Left kidney (tissue), 1 donor: ENCODE measurements at regions not wholly inside any gene's neighbourhood (a gene's known extent, or its start where the extent isn't known, plus 50 kb on each side); places are given as distances from the start of the nearest gene placed in this dataset.

Experiments
- DNase-seq: peaks from one replicate; pipeline ENCODE4 v3.0.0-alpha.2; 2013

DNA sequence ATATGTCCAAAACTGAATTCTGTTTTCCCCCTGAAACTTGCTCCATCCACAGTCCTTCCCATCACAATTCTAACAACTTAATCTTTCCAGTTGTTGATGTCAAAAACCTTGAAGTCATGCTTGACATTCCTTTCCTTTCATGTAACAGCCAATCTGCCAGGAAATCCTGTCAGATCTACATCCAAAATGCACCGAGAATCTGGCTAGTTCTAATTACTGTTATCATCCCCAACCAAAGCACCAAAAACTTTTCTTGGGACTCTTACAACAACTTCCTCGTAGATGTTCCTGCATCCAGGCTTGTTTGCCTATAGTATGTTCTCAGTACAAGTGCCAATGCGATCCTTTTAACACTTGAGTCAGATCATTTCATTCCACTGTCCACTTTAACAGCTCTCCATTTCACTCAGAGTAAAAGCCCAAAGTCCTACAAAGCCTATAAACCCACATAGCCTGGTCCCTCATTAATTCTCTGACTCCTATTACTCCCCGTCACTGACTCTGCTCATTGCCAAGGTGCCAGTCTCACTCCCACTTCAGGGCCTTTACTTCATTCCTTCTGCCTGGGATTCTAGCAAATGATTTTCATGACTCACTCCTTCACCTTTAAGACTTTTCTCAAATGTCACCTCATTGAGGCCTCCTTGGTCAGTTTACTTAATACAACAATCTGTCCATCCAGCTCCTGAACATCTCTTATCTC is 493.2 kb upstream of the NFIA start:
- no peak for DNase-seq

DNA sequence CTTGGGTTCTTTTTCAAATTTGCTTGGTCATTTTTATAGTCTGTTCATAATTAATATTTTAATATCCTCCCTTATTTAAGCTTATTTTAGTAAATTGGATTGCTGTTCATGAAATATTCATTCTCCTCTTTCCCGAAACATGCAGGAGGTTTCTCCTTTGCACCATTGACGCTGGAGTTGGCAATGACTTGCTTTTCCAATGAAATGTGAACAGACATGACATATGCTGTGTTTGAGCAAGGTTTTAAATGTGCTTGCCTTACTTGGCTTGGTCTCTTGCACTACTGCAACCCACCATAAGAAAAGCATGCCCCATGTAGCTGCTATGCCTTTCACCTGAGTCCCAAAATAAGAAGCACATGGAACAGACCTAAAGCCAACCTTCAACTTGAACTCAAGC is 498.0 kb upstream of the NFIA start:
- DNase-seq: no peak

DNA sequence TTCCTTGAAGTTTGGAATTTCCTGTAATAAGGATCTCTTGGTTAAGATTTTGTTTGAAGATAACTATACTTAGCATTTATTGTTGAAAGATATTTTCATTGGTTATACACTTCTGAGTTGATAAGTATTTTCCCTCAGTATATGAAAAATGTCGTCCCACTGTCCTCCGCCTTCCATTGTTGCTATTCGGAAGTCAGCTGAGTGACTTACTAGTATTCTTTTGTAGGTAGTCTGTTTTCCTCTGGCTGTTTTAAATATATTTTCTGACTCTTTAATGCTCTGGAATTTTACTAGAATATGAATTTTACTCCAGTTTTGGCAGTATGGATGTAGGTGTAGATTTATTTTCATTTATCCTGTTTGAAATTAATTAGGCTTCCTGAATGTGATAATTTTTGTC is 498.7 kb upstream of the NFIA start:
- DNase-seq: no peak

DNA sequence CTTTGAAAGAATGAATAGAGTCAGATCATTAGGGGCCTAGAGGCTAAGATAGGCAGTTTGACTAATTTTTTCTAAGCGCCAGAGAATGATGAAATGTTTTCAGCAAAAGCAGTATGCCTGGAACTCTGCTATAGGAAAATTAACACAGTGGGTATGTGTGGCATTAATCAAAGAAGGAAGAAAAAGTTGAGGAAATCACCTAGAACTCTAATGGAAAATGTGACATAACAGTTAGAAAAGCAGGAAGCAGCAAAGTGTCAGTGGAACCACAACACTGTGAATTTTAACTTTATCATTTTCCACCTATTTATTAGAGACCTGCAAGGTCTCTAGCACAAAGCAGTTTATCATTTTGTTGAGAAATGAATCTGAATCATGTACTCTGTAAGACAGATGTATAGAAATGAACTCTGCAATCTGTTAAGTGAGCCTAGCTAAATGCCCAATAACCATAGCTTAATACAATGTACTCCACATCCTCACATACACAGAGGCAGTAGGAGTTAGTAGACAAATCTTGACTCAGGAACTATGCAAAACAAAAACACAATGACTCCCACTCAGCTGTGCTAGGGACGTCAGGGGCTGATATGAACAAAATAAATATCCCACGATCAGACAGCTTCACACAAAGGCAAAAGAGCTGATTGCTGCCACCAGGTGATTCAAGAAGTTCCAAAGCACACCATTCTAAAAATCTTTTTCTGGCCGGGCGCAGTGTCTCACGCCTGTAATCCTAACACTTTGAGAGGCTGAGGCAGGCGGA is 500.7 kb upstream of the NFIA start:
- DNase-seq: no peak

DNA sequence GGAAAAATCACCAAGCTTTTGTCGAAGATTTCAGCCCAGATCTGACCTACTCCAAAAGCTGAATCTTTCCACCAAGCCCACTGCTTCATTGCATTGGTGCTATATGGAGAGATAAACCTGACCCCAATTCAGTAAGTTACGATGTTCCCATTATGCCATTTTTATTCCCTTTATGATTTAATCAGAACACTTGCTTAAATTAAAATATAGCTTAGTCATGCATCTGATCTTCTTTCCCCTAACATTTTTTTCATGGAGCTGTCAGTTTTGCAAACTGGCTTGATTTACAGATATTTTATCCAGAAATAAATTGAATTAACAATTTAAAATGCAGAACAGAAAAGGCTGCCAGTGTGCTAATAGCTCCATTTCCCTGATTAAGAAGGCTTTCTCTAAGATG is 503.5 kb upstream of the C1orf87 start:
- no peak for DNase-seq

DNA sequence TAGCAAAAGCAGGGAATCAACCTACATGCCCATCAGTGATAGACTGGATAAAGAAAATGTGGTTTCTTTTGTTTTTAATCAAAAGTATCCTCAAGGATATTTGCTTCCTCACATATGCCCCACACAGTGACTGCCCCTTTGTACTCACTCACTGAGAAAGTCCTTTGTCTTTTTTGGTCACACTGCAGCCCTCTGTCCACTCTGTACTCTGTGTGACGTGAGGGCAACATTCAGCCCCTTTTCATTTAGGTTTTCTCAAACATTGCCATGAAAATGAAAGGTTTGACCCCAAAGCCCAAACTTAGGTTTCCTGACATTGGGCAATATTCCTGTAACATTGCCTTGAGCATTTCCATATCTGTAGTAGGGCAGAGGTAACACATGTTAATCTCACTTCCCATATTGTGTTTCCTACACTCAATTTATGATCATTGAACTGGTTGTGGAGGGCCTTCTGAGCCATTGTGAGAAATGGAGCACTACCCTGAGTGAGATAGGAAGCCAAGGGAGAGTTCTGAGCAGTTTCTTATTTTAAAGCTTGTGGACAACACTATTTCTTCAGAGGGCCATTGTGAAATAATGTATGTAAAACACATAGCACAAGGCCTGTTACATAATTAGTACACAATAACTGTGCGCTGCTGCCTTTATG is 501.9 kb upstream of the C1orf87 start:
- no peak for DNase-seq

DNA sequence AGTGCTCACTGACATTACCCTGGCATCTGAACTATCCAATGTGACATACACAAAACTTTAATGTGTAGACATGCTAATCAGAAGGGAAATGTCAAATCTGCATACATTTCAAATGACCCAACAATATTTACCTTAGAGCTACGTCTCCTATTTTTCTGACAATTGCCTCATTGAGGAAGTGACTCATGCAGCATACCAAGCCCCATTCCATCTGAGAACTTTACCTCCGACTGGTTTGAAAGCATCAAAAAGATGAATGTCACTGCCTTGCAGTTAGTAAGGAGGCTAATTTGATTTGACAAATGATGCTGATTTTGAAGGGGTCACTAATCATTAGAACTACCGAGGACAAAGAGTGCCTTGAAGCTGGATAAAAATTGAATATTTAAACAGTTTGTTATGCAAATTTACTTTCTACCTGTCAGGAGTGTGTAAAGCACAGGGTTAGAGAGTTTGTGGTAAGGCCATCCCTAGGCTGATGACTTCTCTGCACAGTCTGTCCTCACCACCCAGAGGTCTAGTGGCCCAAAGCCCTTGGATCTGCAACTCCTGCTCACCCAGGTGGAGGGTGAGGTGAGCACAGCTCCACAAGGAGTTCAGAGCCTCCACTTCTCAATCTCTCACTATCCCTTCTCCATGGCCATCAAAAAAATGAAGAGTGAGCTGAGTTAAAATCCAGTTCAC is 500.3 kb upstream of the C1orf87 start:
- DNase-seq: no peak

DNA sequence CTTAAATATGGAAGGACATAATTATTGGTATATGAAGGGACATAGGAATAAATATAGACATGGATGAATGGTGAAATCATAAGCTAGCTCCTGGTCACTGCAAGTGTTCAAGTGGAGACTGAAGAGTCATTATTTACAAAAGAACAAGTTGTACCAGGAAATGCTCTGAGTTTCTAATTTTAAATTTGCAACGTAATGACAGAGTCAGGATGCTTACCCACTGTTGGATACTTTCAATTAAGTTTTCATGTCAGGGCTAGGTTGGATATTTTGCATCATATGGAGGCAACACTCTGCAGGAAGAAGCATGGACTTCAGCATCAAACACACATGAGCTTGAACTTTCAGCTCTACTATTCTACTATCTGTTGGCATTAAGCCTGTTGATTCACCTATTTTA is 499.6 kb upstream of the C1orf87 start:
- no peak for DNase-seq

DNA sequence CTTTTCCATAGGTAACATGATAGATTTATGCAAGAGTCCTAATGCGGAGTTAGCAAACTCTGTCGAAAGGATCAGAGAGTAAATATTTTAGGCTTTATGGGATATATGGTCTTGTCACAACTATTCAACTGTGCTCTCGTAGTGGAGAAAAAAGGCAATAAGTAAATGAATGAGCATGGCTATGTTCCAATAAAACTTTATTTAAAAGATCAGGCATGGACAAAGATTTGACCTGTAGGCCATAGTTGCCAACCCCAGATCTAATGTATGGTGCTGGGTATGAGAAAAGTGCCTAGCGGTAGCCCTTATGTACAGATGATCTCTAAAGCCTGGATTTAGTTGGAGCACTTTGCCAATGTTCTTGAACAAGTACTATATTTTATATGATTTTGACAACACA is 498.8 kb upstream of the C1orf87 start:
- no peak for DNase-seq

DNA sequence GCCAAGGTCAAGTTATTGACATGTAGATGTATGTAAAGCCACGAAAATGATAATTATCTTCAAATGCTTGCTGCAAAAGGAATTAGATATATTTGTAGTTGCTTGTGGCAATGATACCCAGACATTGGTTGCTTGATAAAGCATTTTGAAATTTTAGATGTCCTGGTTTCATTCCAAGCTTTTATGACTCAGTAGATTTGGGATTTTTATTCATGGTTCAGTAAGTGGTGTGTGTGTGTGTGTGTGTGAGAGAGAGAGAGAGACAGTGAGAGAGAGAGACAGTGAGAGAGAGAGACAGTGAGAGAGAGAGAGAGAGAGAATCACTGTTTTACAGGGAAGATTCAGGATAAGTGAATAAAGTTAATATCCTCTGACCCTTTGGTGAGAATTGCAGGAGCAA is 498.2 kb upstream of the C1orf87 start:
- DNase-seq: no peak

DNA sequence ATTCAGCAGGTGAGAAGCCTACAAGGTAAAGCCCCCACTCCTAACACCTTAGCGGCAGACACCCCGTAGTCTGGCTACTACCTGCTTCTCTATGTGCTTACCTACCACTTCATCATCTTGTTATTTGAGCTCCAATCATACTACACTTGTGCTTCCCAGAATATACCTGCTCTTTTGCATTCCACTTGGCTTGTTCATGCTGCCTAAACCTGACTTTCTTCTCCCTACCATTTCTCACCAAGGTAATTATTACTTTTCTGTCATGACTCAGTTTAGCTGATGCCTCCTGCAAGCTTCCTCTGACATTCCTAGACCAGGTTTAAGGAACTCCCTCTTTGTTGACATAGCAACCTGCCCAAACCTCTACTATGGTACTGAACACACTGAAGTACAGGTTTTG is 495.6 kb upstream of the C1orf87 start:
- DNase-seq: no peak

DNA sequence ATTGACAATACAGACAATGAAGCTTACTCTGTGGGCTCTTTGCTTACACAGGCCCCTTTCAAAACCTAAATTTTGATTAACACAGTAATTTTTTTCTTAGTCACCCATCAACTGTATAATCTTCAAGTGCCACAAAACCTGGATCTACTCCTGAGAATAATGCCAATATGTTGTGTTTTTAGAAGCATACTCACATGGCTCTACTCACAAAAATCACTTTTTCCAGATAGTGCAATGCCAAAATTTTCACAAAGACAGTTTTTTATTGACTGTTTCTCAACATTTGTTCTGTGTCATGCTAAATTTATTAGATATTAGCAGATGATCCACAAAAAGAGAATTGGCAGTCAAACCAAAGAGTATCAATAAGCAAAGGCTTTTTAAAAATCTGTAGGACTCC is 493.7 kb upstream of the C1orf87 start:
- no peak for DNase-seq

DNA sequence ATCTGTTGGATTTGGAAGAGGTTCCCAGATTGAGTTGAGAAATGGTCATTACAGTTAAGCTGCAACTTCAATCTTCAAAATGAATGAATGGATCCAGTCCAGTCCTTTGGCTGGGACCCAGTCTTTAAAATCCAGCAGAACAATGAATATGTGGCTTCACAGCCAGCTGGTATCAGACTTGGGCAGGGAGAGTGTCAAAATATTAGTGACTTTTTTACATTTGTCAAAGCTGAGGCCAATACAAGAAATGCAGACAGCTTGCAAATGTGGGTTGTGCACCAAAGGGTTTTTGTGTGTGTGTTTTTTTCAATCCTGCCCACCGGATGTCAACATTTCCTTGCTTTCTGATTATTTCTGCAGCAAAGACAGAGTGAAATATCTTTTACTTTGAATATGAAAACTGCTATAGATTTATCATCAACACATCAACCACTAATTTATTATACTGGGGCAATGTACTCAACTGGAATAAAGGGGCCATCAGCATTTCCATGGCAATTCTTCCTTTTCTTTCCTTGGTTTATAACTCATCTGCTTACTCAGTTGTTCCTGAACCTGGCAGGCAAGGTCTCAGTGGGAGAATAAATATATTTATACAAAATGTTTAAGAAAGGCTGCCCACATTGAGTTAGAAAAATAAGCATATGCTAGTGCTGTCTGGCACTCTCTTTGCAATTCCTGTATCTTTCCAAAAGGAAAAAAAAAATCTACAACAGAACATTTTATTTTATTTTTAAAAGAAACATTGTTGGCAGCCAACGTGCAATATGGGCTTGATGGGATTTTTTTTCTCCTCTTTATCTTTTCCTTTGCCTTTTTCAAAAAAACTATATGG is 491.6 kb upstream of the C1orf87 start:
- DNase-seq: no peak

DNA sequence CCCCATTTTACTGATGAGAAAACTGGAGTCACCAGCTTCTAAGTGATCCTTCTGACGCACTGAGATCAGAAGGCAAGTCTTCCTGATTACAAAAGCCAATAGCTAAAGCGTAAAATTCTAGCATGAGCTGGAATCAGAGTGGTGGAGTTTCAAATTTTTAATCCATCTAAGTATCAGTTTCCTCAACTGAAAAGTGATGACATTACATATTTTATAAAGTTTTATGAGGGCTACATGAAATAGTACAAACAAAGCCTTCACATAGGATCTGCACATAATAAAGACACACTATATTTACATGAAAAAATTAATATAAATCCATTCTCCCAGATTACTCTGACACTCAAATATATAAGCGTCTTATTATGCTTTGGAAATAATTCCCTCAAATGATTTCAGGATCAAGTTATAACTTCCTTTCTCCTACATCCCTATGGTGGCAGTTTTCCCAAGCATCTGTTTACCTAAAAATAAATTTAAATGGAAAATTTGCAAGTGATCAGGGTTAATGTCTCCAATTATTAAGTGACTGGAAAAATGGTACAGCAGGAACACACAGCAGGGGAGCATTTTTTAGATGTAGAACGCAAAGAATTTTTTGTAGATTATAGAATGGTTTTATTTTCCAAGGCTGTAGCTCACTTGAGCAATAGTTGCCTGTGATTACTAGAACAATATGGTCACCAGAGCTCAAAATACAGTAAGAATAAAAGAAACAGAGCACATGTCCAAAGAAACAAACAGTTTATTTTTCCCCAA is 490.4 kb upstream of the C1orf87 start:
- no peak for DNase-seq

DNA sequence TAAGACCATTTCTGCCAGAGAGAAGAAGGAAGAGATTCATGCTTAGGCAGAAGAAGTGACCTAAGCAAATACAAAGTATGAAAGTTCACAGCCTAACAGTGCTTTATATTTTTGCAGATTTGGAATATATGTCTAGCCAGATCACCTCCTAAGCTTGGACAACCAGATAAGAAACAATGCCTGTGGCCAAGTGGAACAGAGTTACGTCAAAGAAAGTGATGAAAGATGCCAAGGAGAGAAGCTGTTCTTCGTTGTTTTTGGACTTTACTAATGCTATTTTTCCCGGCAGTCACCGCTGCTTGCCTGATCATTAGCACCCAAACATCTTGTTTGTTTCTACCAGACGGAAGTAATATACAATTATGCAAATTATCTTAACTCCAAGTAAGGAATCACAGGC is 489.2 kb upstream of the C1orf87 start:
- no peak for DNase-seq

DNA sequence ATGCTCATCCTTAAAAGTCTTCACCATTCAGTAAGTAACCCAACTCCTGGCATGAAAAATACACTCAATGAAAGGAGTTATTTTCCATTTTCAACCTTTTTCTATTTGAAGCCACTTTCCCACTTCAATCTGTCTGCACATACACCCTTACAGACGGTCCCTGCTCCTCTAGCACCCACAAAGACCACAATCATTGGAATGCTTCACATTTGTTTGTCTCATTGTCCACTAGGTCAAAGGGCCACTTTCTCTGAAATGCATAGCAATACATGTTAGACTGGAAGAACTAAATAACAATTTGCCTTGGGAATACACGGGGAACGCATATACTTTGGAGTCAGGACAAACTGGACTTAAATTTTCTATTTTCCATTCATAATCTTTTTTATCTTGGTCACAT is 487.1 kb upstream of the C1orf87 start:
- DNase-seq: no peak

DNA sequence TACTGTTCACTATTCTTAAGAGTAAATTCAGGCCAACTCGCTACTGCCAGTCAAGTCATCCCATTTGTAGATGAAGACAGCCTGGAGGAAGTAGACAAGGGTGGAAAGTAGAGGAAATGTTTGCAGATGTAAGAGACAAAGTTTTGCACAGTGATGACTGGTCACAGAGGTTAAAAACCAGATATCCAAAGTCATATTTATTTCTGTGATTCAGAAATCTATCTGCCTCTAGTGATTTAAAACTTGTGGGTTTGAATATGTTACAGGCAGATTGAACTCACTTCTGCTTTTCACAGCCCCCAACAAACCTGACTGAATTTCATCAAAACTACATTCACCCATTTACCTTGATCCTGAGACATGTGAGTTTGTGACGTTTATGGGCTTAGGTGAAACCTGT is 484.7 kb upstream of the C1orf87 start:
- DNase-seq: no peak

DNA sequence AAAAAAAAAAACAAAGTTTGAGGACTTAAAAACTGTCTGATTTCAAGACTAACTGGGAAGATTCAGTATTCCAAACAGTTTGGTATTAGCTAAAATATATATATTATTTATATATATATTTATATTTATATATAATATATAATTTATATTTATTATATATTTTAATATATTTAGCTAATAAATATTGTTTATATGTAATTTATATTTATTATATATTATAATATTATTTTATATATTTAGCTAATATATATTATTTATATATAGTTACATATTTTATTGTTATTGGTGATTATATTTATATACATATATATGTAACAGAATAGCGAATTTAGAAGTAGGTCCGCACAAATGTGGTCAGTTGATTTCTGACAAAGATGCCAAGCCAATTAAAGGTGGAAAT is 480.2 kb upstream of the C1orf87 start:
- no peak for DNase-seq

DNA sequence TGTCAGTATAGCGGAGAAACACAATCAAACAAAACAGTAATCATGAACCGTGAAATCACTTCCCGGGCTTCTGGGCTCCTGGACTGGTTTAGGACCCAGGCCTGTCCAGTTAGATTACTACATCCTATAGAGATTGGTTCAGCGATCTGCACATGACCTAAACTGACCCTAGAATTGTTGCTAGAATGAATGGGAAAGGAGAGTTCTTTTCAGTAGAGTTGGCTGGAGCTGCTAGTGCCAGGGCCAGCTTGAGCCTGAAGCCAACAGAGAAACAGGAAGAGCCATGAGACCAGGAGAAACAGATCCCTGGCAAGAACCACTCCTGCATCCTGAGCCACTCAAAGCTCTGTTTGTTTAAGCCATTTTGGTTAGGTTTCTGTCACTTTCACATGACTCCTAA is 474.3 kb upstream of the C1orf87 start:
- DNase-seq: no peak

DNA sequence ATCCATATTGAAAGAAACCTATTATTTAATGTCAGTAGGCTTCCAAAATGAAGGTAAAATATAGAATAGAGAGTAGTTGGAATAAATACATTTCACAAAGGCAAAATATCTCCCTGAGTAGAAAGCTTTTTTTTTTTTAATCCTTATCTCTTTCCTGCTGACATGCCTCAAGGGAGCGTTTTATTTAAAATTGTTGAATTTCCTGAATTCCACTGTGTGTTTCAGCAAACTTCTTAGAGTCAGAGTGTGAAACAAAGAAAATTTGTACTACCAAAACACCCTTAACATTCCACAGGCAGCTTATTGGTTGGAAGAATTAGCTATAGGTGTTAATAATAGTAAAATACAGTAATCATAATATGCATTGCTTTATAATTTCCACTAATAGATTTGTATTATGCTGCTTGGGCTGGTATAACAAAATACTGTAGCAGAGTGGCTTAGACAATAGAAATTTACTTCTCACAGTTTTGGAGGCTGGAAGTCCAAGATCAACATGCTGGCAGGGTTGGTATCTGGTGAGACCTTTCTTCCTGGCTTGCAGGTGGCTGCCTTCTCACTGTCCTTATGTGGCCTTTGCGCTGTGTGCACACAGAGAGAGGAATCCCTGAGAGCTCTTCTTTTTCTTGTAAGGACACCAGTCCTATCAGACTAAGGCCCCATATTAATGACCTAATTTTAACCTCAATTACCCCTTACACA is 468.4 kb upstream of the C1orf87 start:
- no peak for DNase-seq

DNA sequence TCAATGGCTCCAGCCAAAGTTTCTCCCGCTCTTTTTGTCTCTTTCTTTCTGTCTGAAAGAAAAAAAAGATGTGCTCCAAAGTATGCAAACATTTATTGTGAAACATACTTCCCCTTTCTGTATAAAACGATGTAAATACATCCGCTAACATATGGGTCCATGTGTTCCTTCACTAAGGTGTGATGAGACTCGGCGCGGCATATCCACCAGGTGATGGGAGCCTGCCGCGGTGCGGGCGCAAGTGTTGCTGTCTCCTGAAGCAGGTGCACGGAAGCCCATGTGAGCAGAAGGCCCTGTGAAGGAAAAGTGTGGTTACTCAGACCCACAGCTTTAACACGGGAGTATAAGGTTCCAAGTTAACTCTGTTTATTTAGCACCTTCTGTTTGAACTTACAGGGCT is 466.6 kb upstream of the C1orf87 start:
- no peak for DNase-seq
